ENCODE measurements at regions not wholly inside any gene's neighbourhood (a gene's known extent, or its start where the extent isn't known, plus 50 kb on each side); places are given as distances from the start of the nearest gene placed in this dataset.

- ATAC-seq, result no peak
- Histone ChIP-seq H3K4me2 (ENCODE audit: low read length) (no peak overlapping the region), H2AFZ (ENCODE audit: low read length) (no peak overlapping the region), H3K27ac (ENCODE audit: low read length) (no peak overlapping the region), H3F3A (ENCODE audit: low read length, unreplicated experiment) (no peaks in the 10 kb centered on the region), H3K4me3 (ENCODE audit: low read length) (no peak overlapping the region), H3K9me3 (ENCODE audit: low read length) (no peaks in the 10 kb centered on the region), H3K9ac (ENCODE audit: low read length) (no peak overlapping the region), H3K4me1 (ENCODE audit: insufficient read depth, low read length) (no peaks in the 10 kb centered on the region), H3K9me2 (replicated peaks; ENCODE audit: low read length) (no peaks in the 10 kb centered on the region), H3K36me3 (ENCODE audit: low read depth, low read length) (no peaks in the 10 kb centered on the region), H4K20me1 (ENCODE audit: low read length) (no peaks in the 10 kb centered on the region), H3K79me2 (ENCODE audit: low read length) (no peaks in the 10 kb centered on the region), H3K27me3 (ENCODE audit: low read length) (no peaks in the 10 kb centered on the region)
- CTCF ChIA-PET, result no interaction called here
- POLR2A ChIA-PET (ENCODE audit: unreplicated experiment), result no interaction called here
- no peak for TF ChIP-seq EZH2 (IDR thresholded peaks at IDR 0.05; ENCODE audit: low read length, unreplicated experiment)
- TF ChIP-seq CTCF (conservative IDR thresholded peaks at IDR 0.05; ENCODE audit: low read depth, low read length), result no peak
- TF ChIP-seq EZH2phosphoT487 (IDR thresholded peaks at IDR 0.05; ENCODE audit: borderline replicate concordance, low read length), result no peak
- no TSS peak for BruUV-seq (replicated peaks)
- no peak for DNase-seq
- intact Hi-C loops (cut with micrococcal nuclease), result no loop called here
Measured at GRCh38 chr10:130498042-130498441, 361.9 kb downstream of the GLRX3 start.

- H3K4me3 ChIP-seq (ENCODE audit: low read length), result no peak overlapping the region
- H4K20me1 ChIP-seq (ENCODE audit: low read length), result no peaks in the 10 kb centered on the region
- H3K79me2 ChIP-seq (ENCODE audit: low read length), result no peaks in the 10 kb centered on the region
- CTCF ChIA-PET, result no interaction called here
- POLR2A ChIA-PET (ENCODE audit: unreplicated experiment), result no interaction called here
- H3K27me3 ChIP-seq (ENCODE audit: low read length), result no peaks in the 10 kb centered on the region
- intact Hi-C loops (cut with micrococcal nuclease), result no loop called here
- no peak overlapping the region for H3K27ac ChIP-seq (ENCODE audit: low read length)
- H3K4me1 ChIP-seq (ENCODE audit: insufficient read depth, low read length), result no peaks in the 10 kb centered on the region
- H3K36me3 ChIP-seq (ENCODE audit: low read depth, low read length), result no peaks in the 10 kb centered on the region
- no peak overlapping the region for H3K9ac ChIP-seq (ENCODE audit: low read length)
- H3K9me3 ChIP-seq (ENCODE audit: low read length), result no peaks in the 10 kb centered on the region
- no peaks in the 10 kb centered on the region for H3F3A ChIP-seq (ENCODE audit: low read length, unreplicated experiment)
- DNase-seq (no peak), ATAC-seq (no peak)
- BruUV-seq (replicated peaks), result no TSS peak
- no peak overlapping the region for H2AFZ ChIP-seq (ENCODE audit: low read length)
- TF ChIP-seq EZH2phosphoT487 (IDR thresholded peaks at IDR 0.05; ENCODE audit: borderline replicate concordance, low read length) (no peak), EZH2 (IDR thresholded peaks at IDR 0.05; ENCODE audit: low read length, unreplicated experiment) (no peak), CTCF (conservative IDR thresholded peaks at IDR 0.05; ENCODE audit: low read depth, low read length) (no peak)
- no peak overlapping the region for H3K4me2 ChIP-seq (ENCODE audit: low read length)
- H3K9me2 ChIP-seq (replicated peaks; ENCODE audit: low read length), result no peaks in the 10 kb centered on the region
Measured at GRCh38 chr10:130498934-130499333, 362.7 kb downstream of the GLRX3 start.

- Histone ChIP-seq H3K27me3 (ENCODE audit: low read length) (no peaks in the 10 kb centered on the region), H3K36me3 (ENCODE audit: low read depth, low read length) (no peaks in the 10 kb centered on the region), H3K9me2 (replicated peaks; ENCODE audit: low read length) (no peaks in the 10 kb centered on the region), H3K79me2 (ENCODE audit: low read length) (no peaks in the 10 kb centered on the region), H3K27ac (ENCODE audit: low read length) (no peak overlapping the region), H3K9ac (ENCODE audit: low read length) (no peak overlapping the region), H3K4me3 (ENCODE audit: low read length) (no peak overlapping the region), H3K4me2 (ENCODE audit: low read length) (no peak overlapping the region), H3K9me3 (ENCODE audit: low read length) (no peaks in the 10 kb centered on the region), H3F3A (ENCODE audit: low read length, unreplicated experiment) (no peaks in the 10 kb centered on the region), H3K4me1 (ENCODE audit: insufficient read depth, low read length) (no peaks in the 10 kb centered on the region), H4K20me1 (ENCODE audit: low read length) (no peaks in the 10 kb centered on the region), H2AFZ (ENCODE audit: low read length) (no peak overlapping the region)
- ATAC-seq (no peak), DNase-seq (no peak)
- POLR2A ChIA-PET (ENCODE audit: unreplicated experiment), result no interaction called here
- no peak for TF ChIP-seq EZH2phosphoT487 (IDR thresholded peaks at IDR 0.05; ENCODE audit: borderline replicate concordance, low read length)
- TF ChIP-seq EZH2 (IDR thresholded peaks at IDR 0.05; ENCODE audit: low read length, unreplicated experiment), result no peak
- TF ChIP-seq CTCF (conservative IDR thresholded peaks at IDR 0.05; ENCODE audit: low read depth, low read length), result no peak
- CTCF ChIA-PET, result no interaction called here
- intact Hi-C loops (cut with micrococcal nuclease), result no loop called here
- BruUV-seq (replicated peaks), result no TSS peak
Measured at GRCh38 chr10:130499541-130499940, 363.4 kb downstream of the GLRX3 start.
